ENCODE measurements at regions not wholly inside any gene's neighbourhood (a gene's known extent, or its start where the extent isn't known, plus 50 kb on each side); places are given as distances from the start of the nearest gene placed in this dataset.

DNA sequence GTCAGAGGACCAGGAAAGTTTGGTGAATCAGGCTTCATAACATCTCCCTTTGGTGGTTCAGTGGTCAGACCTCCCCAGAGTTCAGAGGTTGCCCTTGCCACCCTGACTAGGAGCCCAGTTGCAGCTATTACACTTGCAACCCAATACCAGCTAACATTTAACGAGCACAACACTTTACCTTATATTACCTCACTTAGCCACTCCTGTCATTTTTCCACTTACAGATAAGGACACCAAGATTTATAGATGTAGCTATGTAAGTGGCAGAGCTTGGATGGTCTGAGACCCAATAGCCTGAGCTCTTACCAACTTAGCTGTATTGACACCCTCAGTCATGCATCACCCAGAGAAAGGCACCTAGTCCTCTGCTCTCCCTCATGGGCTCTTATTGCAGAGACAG lies 234.7 kb downstream of the INSC start:
- TF ChIP-seq, protein P1, sequence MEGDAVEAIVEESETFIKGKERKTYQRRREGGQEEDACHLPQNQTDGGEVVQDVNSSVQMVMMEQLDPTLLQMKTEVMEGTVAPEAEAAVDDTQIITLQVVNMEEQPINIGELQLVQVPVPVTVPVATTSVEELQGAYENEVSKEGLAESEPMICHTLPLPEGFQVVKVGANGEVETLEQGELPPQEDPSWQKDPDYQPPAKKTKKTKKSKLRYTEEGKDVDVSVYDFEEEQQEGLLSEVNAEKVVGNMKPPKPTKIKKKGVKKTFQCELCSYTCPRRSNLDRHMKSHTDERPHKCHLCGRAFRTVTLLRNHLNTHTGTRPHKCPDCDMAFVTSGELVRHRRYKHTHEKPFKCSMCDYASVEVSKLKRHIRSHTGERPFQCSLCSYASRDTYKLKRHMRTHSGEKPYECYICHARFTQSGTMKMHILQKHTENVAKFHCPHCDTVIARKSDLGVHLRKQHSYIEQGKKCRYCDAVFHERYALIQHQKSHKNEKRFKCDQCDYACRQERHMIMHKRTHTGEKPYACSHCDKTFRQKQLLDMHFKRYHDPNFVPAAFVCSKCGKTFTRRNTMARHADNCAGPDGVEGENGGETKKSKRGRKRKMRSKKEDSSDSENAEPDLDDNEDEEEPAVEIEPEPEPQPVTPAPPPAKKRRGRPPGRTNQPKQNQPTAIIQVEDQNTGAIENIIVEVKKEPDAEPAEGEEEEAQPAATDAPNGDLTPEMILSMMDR (IDR thresholded peaks at IDR 0.05), result no peak
- TF ChIP-seq POLR2A (IDR thresholded peaks at IDR 0.05), result no peak

Data from right lobe of liver (tissue), 4 donors.